Prostate gland (tissue), 2 donors: ENCODE measurements at regions not wholly inside any gene's neighbourhood (a gene's known extent, or its start where the extent isn't known, plus 50 kb on each side); places are given as distances from the start of the nearest gene placed in this dataset.

Source experiments
- POLR2A ChIP-seq: fragments of 450-650 bp; IDR thresholded peaks from one replicate; pipeline ENCODE4 v1.6.1; 2016; ENCODE audit warnings: antibody characterized with exemption, mild to moderate bottlenecking
- TF ChIP-seq, protein P1 (sequence below), 4 experiments: fragments of 200-600 bp in 2 of 4; fragments of 450-650 bp in 2 of 4; sonication (generic) in 2 of 4; IDR thresholded peaks; 1 replicate in 3 of 4; 2 replicates in 1 of 4; pipeline ENCODE4 v1.5.1; 2016 to 2019; ENCODE audit warnings: antibody characterized with exemption in 4 of 4, mild to moderate bottlenecking in 2 of 4, moderate library complexity in 2 of 4

DNA sequence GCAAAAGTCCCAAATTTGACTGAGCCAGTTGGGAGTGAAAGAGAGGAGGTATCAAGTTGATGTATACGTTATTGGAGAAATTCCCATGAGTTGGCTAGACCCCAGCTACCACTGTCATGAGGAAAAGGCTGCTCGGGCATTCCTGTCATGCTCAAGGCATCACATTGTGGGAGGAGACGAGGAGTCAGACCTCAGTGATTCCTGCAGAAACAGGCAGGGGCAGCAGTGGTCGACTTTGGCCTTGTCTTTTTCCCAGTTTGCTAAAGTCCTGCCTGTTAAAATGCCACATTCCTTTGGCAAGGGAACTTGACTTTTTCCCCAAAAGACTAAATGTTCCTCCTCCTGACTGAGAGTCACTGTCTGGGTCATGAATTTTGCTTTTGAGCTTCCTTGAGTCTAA is 295.5 kb upstream of the HS3ST5 start:
- TF ChIP-seq, protein P1, sequence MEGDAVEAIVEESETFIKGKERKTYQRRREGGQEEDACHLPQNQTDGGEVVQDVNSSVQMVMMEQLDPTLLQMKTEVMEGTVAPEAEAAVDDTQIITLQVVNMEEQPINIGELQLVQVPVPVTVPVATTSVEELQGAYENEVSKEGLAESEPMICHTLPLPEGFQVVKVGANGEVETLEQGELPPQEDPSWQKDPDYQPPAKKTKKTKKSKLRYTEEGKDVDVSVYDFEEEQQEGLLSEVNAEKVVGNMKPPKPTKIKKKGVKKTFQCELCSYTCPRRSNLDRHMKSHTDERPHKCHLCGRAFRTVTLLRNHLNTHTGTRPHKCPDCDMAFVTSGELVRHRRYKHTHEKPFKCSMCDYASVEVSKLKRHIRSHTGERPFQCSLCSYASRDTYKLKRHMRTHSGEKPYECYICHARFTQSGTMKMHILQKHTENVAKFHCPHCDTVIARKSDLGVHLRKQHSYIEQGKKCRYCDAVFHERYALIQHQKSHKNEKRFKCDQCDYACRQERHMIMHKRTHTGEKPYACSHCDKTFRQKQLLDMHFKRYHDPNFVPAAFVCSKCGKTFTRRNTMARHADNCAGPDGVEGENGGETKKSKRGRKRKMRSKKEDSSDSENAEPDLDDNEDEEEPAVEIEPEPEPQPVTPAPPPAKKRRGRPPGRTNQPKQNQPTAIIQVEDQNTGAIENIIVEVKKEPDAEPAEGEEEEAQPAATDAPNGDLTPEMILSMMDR (IDR thresholded peaks at IDR 0.05): no peak
- no peak for TF ChIP-seq POLR2A
